HEK293T (cell line): ENCODE measurements at regions not wholly inside any gene's neighbourhood (a gene's known extent, or its start where the extent isn't known, plus 50 kb on each side); places are given as distances from the start of the nearest gene placed in this dataset.

Experiments
- CTCF ChIA-PET: fragments of 350-600 bp; formaldehyde crosslinking; extraction: SDS; loops from one replicate; lab custom pipeline; 2021; ENCODE audit warnings: antibody characterized with exemption, inconsistent platforms; lab: Yijun Ruan, JAX
- POLR2A ChIA-PET: fragments of 350-600 bp; formaldehyde crosslinking; extraction: SDS; loops from one replicate; lab custom pipeline; 2020; ENCODE audit warnings: antibody characterized with exemption, inconsistent platforms; lab: Yijun Ruan, JAX
- DNase-seq: peaks from one replicate; pipeline ENCODE4 v3.0.0; 2012; ENCODE audit warnings: mixed read lengths; ENCODE audit errors: extremely low spot score
- ARNT ChIP-seq: fragments of 450-650 bp; IDR thresholded peaks from 2 replicates; pipeline ENCODE4 v1.6.1; 2017; ENCODE audit warnings: mild to moderate bottlenecking
- BHLHE40 ChIP-seq: fragments of 450-650 bp; IDR thresholded peaks from 2 replicates; pipeline ENCODE4 v1.6.1; 2016; ENCODE audit warnings: mild to moderate bottlenecking, moderate library complexity, borderline replicate concordance
- CTBP1 ChIP-seq: fragments of 450-650 bp; IDR thresholded peaks from 2 replicates; pipeline ENCODE4 v1.6.1; 2016; ENCODE audit warnings: borderline replicate concordance
- ELF4 ChIP-seq: fragments of 450-650 bp; IDR thresholded peaks from 2 replicates; pipeline ENCODE4 v1.6.1; 2017; ENCODE audit warnings: antibody characterized with exemption
- FOXA1 ChIP-seq: fragments of 450-650 bp; IDR thresholded peaks from 2 replicates; pipeline ENCODE4 v1.6.1; 2016; ENCODE audit warnings: mild to moderate bottlenecking
- FOXK2 ChIP-seq: fragments of 450-650 bp; IDR thresholded peaks from 2 replicates; pipeline ENCODE4 v1.6.1; 2016; ENCODE audit warnings: mild to moderate bottlenecking
- FOXM1 ChIP-seq: fragments of 450-650 bp; IDR thresholded peaks from 2 replicates; pipeline ENCODE4 v1.6.1; 2017; ENCODE audit warnings: mild to moderate bottlenecking, borderline replicate concordance
- HDGF ChIP-seq: fragments of 450-650 bp; IDR thresholded peaks from 2 replicates; pipeline ENCODE4 v1.6.1; 2017; ENCODE audit warnings: antibody characterized with exemption, borderline replicate concordance
- L3MBTL2 ChIP-seq: fragments of 450-650 bp; conservative IDR thresholded peaks from 2 replicates; pipeline ENCODE4 v1.6.1; 2016; ENCODE audit warnings: mild to moderate bottlenecking
- LEF1 ChIP-seq: fragments of 450-650 bp; IDR thresholded peaks from 2 replicates; pipeline ENCODE4 v1.6.1; 2017; ENCODE audit warnings: mild to moderate bottlenecking, borderline replicate concordance
- NFRKB ChIP-seq: fragments of 450-650 bp; IDR thresholded peaks from 2 replicates; pipeline ENCODE4 v1.6.1; 2016; ENCODE audit warnings: mild to moderate bottlenecking, moderate library complexity
- PKNOX1 ChIP-seq: fragments of 450-650 bp; IDR thresholded peaks from 2 replicates; pipeline ENCODE4 v1.6.1; 2016
- SP1 ChIP-seq: fragments of 450-650 bp; IDR thresholded peaks from 2 replicates; pipeline ENCODE4 v1.6.1; 2017
- SUZ12 ChIP-seq: fragments of 450-650 bp; IDR thresholded peaks from 2 replicates; pipeline ENCODE4 v1.6.1; 2016; ENCODE audit warnings: mild to moderate bottlenecking
- TARDBP ChIP-seq: fragments of 450-650 bp; IDR thresholded peaks from 2 replicates; pipeline ENCODE4 v1.6.1; 2016
- ZNF384 ChIP-seq: fragments of 450-650 bp; IDR thresholded peaks from 2 replicates; pipeline ENCODE4 v1.6.1; 2016

DNA sequence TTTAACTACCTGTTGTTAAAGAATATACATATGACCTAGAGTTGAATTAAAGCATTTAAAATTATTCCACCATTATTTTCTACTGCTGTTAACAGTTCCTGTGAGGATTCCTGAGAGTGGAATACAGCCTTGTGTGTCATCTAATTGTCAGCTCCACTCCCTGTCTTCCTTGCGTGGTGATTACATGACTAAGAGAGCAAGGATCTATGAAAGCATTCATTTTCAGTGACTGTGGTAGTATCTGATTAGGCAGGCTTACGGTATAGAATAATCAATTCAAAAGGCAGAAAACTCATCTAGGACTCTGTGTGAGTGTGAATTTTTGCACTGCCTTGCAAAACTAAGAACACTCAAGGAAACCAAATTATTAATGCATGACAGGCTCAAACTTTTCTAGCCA, 577.8 kb downstream of the SH3BGRL start:
- no peak for DNase-seq
- CTCF ChIA-PET: no interaction called here
- TF ChIP-seq NFRKB (no peak), ARNT (no peak), FOXM1 (no peak), ELF4 (no peak), CTBP1 (no peak), LEF1 (no peak), BHLHE40 (no peak), FOXA1 (no peak), FOXK2 (no peak), L3MBTL2 (no peak)
- POLR2A ChIA-PET: no interaction called here

GRCh38 chrX:81791086-81791485, 589.2 kb downstream of the SH3BGRL start:
- ChIA-PET CTCF (no interaction called here), POLR2A (no interaction called here)
- DNase-seq: no peak
- no peak for TF ChIP-seq BHLHE40
- TF ChIP-seq FOXK2: no peak
- no peak for TF ChIP-seq ZNF384
- TF ChIP-seq SP1: no peak
- TF ChIP-seq L3MBTL2: no peak
- no peak for TF ChIP-seq FOXA1
- TF ChIP-seq LEF1: no peak
- no peak for TF ChIP-seq TARDBP
- no peak for TF ChIP-seq SUZ12
- no peak for TF ChIP-seq ARNT
- no peak for TF ChIP-seq NFRKB
- no peak for TF ChIP-seq CTBP1
- no peak for TF ChIP-seq ELF4
- TF ChIP-seq FOXM1: no peak
- no peak for TF ChIP-seq PKNOX1
- TF ChIP-seq HDGF: no peak
